Stimulated activated CD4-positive, alpha-beta T cell treated with anti-CD3 and anti-CD28 coated beads, Interleukin-4, amount 100 ng/mL, for 4 hours (primary cell): ENCODE measurements at regions not wholly inside any gene's neighbourhood (a gene's known extent, or its start where the extent isn't known, plus 50 kb on each side); places are given as distances from the start of the nearest gene placed in this dataset.
"Not testable (repeated sequence)": the region's sequence is repeated elsewhere in the genome, so short reads cannot be mapped to it uniquely, and the experiment has no call there.

Source experiments
- DNase-seq, 2 experiments: peaks; one replicate each; pipeline ENCODE4 v3.0.0-alpha.2; 2020

DNA sequence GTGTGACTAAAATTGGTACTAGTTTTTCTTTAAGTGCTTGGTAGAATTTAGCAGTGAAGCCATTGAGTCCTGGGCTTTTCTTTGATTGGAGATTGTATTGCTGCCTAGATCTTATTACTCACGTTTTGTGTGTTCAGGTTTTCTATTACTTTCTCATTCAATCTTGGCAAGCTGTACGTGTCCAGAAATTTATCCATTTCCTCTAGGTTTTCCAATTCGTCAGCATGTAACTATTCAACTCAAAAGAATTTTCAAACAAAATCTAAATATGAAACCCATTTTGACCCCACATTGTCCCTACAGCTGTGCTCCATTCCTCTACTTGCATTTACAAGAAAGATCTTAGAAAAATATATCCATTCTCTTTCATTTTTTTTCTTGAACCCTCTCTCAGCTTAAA, 1613.4 kb upstream of the SEL1L start:
- no peak for DNase-seq

DNA sequence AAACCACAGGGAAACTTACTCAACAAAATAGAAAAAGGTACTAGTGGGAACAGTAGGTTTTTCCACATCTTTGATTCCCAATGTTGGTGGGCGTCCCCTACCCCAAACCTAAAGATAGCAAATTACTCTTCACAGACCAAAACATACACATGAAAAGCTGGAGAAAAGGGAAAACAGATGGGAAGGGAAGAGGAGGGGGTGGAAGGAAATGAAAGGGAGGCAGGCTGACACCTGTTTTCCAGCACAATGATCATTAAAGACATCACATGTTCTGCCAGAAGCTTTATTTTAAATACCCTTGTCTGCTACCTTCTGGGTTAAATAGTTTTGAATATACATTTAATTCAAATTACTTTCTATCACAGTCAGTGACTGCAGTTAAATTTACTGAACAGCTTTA, 1617.9 kb upstream of the SEL1L start:
- DNase-seq = no peak

DNA sequence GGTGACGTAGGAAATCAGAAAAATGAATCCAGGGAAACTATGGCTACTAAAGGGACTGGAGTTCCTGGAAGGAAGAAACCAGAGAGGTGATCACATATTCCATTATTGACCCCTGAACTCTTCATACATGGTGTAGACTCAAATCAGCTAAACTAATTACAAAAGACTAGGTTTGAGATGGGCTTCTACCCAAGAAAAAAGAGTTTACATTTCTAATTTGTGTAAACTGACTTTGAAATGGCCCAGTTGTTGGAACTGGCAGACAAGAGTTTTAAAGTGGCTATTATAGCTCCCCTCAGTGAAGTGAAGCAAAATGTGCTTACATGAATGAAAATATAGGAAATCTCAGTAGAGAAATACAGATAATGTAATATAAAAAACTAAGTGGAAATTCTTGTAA, 1619.4 kb upstream of the SEL1L start:
- no peak for DNase-seq

DNA sequence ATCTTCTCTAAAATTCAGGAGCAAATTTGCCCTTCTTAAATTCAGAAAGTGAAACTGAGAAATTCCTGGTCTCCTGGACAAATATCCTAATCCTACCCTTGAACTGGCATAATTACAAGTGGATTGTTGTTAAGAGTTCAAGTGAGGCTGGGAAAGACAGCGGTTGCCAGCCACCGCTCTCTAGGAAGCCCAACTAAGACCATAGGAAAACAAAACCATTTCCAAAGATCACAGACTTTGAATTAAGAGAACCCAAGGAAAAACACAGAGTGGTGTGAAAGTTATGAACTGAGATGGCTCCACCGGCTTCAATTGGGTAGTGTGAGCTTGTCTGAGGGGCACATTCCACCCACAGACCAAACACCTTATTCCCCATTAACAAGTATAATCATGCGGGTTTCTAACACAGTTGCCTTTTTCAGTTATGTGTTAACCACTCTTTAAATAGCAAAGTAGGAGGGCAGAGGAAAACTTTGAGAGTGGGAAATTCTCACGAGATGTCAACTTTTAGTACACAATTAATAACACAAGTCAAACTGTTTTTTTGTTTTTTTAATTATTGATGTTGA, 1628.8 kb upstream of the SEL1L start:
- DNase-seq = no peak

DNA sequence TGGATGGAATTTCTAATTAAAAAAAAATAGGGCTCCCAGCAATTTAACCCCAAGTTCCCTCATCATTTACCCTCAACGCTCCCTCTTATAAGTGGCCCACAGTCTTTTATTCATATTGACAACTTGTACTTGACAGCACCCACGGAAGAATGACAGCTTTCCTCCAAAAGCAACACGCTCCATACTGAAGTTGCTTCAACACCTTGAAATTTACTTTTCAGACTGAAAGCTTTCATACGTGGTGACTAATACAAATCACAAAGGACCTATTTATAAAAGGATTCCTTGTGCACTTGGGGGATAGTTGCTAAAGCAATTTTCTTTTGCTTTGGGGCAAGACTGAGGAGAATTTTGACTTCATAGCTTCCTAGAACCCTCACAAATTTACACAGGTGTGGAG, 1629.4 kb upstream of the SEL1L start:
- DNase-seq = no peak

DNA sequence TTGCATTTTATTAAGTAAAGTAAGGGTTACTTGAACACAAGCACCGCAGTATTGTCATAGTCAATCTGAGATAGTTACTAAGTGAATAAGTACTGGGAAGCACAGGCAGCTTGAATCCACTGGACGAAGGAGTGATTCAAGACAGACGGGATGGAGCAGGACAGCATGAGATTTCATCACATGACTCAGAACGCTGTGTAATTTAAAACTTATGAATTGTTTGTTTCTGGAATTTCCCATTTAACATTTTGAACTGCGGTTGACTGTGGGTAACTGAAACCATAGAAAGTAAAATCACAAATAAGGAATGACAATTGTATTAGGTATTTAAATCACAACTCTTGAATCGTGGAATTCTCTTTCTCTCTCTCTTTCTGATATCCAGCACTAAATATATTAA, 1630.4 kb upstream of the SEL1L start:
- DNase-seq = no peak

DNA sequence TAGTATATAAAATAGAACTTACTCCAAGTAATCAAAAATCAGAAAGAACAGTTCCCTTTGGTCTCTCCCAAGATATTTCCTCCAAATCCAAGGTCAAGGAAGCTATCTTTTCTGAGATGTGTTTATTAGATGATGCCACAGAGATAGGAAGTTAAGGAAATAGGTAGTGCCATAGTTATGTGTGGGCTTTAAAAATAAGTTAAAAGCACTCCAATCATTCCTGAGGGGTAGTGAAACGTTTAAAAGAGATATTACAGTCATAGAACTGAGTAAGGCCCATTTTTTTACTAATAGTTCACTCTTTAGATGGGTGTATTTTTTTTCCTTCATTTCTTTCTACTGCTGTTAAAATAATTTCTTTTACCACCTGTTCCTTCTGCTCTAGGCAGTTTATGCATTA, 1630.9 kb upstream of the SEL1L start:
- DNase-seq = no peak

DNA sequence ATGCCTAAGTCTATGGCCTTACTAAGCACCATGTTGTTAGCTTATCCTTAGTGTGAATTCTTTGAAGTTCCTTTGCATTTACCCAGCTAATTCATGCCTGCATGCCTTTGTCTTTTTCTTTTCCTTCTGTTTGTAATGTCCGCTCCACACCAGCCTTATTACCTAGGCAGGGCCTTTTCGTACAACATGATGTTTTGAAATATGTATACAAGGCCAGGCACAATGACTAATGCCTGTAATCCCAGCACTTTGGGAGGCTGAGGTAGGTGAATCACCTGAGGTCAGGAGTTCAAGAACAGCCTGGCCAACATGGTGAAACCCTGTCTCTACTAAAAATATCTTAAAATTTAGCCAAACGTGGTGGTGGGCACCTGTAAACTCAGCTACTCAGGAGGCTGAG, 1636.5 kb upstream of the SEL1L start:
- no peak for DNase-seq

DNA sequence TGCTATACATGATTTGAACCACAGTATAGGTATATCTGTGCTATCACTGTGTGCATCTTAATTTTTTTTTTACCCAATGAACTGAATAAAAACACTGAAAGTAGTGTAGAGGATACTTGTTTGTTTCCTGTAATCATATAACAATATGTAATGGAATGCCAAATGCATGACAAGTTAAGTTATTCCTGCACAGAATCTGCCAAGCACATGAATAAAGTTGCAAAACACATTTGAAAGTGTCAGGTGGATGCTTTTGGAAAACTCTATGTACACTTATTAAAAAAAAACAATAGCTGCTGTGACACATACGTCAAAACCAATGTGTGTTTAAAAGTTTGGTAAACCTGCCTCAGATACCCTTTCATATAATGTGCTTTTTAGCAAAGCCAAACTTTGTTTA, 1638.1 kb upstream of the SEL1L start:
- DNase-seq = no peak

DNA sequence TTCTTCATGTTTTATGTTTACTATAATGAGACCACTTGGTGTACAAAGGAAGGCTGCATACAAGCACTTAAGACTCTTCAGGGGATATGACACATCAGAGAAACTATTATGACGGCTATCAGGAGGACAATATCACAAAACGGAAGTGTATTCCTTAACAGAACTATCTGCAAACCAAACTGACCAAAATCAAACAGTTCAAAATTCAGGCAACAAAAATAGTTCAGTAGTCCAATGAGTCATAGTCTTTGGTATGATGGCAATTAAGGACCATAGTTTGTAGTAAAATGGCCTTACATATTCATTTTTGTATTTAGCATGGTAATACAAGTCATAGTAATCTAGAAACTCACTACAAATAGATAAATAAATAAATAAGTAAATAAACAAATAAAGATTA, 1638.7 kb upstream of the SEL1L start:
- no peak for DNase-seq

DNA sequence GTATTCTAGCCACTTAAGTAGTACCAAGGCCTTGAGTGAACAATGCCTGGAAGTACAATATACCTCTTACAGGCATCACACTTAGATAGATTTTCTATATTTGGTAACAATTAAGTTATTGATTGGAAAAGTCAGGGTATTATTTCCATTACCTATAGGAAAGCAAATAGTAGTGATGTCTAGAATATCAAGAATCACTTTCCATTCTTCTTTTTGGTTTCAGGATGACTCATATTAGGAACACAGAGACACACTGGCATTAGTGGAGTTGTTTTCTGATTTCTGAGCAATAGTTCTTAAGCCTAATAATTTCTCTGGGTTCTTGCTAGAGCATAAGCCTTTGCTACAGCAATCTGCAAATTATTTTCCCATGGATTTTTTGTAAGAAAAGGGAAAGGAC, 1640.0 kb upstream of the SEL1L start:
- DNase-seq = no peak

DNA sequence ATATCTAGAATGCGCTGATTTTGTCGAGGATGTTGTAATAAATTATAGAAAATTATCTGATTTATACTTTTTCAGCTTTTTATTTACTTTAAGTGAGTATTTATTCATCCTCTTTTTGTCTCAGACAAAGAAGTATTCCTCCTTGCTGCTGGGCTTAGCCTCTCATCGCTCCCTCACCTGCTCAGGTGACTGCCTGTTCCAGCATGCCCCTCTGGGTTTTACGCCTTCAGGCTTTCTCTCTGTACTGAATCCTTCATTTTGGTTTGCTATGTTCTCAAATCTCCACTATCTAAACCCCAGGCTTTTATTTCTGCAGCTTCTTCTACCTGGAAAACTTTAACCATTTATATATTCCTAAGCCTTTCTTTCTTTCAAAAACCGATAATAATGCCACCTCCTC, 1650.9 kb upstream of the SEL1L start:
- no peak for DNase-seq

DNA sequence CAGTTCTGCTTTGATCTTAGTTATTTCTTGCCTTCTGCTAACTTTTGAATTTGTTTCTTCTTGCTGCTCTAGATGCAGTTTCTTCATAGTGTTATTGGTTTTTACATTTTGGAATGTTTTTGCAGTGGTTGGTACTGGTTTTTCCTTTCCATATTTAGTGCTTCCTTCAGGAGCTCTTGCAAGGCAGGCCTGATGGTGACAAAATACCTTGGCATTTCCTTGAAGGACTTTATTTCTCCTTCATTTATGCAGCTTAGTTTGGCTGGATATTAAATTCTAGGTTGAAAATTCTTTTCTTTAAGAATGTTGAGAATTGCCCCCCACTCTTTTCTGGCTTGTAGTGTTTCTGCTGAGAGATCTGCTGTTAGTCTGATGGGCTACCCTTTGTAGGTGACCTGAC, 1654.7 kb upstream of the SEL1L start:
- DNase-seq = not testable (repeated sequence)

DNA sequence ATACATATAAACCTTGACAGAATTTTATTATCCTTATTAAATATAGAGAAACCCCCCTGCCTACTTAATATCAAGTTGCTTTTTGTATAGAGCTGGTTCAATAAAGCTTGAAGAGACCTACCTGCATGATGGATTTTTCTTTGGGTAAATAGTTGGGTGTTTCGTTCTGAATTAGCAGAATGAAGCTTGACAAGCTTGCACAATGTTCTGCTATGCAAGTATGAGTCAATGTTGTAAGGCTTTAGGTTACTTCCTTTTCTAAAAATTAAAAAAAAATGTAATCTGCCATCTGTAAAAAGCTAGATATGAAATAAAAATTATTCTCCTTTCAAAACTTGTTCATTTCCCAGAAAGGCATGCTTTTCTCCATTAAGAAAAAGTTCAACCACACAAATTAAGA, 1662.6 kb upstream of the SEL1L start:
- no peak for DNase-seq

DNA sequence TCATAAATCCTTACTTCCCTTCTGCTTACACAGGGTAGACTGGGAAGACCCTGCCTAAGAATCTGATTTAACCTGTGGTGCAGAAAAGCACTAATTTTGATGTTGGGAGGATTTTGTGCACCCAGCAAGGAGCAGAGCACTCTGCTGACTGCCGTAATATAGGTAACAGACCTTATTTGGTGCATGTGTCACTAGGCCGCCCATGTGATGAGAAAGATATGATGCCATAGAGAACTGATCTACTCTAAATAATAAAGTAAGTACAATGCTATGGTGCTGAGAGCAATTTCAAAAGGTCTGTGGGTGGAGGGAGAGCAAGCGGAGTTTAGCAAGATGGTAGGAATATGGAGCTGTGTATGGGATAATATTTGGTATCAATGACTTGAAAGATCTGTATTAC, 1663.6 kb upstream of the SEL1L start:
- no peak for DNase-seq

DNA sequence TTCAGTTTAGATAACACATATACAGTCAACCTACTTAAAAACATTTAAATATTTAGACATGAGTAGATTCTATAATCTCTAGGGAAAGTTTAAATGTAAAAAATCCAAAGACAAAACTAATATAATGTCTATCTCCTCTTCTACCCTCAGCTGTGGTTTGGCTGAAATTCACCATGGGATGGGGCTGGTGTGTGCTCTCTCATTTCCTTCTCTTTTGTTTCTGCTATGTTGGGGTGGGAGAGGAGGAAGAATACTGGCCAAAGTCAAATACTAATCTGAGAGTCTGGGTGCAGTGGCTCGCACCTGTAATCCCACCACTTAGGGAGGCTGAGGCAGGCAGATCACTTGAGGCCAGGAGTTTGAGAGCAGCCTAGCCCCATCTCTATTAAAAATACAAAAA, 1673.9 kb upstream of the SEL1L start:
- no peak for DNase-seq

DNA sequence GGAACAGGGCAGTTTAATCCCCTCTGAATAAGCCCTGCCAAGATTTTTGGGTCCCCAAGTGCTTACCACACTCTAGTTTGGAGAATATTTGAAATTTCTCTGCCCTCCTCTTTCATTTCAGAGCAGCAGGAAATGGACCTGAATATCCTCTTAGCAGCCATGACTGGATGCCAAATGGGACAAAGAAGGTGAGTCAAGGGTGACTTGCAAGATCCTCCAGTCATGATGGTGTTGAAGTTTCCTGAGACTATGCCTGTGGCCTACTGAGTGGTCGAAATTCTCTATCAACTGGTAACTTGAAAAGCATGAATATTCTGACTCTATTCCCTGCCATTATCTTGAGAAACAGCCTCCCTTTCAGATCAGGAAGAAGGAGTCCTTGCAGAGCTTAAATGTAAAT, 1674.7 kb upstream of the SEL1L start:
- no peak for DNase-seq

DNA sequence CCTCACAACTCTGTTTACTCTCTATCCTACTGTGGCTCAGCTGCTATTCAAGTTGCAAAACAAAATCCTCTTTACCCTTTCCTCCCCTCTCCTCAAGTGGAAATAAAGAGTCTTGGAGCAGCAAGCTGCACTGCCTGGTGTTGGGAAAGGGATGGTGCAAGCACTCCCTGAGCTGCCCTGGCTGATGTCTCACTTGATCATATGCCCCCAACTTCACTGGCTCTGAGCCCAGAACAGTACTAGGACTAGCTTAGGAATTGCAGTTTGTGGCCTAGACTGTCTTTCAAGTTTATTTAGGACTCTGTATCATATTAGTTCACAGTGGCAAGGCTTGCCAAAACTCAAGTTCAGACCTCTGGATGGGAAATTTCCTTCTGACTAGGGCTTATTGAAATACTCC, 1683.8 kb upstream of the SEL1L start:
- DNase-seq = no peak

DNA sequence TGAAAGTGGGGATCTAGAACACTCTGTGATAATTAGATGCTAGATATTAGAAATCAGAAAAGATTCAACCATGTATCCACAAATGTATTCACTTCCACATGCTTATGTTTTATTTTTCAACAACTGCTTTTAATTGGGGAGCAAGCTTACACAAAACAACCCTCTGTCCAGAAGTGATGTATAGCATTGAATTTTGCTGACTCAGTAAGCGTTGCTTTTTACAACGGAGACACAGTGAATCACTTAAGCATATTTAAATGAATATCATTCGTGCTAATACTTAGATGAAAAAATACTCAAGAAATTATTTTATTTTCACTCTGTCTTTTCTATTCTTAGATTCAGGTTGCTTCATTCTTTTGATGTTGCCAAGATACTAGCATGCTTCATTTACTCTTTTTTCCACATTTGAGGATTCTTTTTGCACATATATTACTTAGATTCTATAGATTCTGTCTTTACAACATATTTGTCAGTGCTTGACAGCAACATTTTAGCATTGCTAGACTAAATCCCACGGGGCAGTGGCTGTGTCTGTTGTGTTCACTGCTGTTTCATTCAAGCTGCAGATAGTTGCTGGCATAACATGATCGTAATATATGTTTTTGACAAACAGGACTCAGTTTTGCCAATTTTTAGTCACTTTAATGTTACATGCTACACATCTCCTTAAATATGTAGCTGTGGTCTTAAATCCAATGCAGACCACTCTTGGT, 1714.4 kb upstream of the SEL1L start:
- no peak for DNase-seq

DNA sequence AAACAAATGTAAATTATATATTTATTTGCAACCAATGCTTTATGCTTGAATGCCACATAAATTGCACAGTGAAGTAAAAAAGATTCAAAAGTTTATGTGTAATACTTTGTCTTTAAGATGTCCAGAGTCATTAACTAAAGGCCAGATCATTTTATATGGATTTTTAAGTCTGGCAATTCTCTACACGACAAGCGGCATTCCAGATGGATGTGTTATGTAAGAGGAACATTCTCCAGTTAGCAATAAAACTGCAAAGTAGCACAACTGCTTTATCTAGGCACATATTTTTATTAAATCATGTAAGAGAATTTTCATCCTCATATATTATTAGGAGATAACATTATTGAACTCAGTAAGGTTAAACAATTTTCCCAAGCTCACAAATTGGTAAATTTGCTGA, 1717.7 kb upstream of the SEL1L start:
- DNase-seq = no peak

DNA sequence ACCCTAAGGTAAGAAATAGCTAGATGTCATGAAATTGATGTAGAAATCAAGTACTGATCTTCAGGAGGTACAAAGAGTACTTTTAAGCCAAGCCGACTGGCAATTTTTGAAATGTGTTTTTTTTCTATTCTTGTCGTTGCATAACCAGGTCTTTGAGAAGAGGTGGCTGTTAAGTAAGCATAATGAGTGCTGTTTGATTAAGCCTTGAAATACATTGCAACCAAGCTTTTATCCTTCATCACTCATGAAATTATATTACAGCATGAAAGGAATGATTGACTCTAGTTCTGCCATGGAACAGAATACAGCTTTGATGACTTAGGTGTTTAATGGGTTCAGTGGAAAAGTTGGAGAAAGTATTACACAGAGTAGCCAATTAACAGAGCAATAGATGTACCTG, 1720.2 kb upstream of the SEL1L start:
- DNase-seq = no peak

DNA sequence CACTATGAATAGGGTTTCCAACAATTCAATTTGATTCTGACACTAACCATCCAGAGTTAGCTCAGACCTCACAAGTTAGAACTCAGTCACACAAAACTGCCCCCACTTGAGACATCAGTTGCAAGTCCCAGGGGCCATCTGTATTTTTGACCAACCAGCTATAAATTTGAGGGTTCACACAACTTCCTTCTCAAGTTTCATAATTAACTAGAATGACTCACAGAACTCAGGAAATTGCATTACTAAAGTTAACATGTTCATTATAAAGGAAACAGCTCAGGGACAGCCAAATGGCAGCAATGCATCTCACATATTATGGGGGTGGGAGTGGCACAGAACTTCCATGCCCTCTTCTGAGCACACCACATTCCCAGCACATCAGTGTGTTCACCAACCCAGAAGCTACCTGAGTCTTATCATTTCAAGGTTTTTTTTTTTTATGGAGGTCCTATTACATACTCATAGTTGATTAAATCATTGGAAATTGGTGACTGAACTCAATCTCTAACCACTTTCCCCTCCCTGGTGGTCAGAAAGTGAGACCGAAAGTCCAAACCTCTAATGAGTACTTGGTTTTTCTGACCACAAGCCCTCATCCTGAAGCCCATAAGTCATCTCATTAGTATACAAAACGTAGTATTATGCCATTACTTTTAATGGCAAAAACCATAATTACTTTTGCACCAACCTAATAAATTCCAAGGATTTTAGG, 1721.5 kb upstream of the SEL1L start:
- DNase-seq = no peak

DNA sequence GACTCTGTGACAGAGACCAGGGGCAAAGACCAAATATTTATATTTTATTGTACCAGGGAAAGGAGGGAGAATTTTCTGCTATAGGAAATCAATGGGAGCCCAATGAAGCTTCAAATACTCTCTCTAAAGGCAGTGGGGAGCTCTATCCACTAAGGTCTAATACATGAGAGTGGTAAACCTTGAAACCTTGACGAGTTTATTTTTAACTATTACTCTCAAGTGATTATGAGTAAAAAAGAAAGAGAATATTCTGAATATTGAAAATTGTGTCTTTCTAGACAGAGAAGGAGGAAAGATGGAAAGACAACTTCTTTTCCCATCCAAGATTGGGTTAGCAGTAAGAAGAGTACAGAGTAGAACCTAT, 1722.1 kb upstream of the SEL1L start:
- DNase-seq = no peak
